ENCODE measurements at regions not wholly inside any gene's neighbourhood (a gene's known extent, or its start where the extent isn't known, plus 50 kb on each side); places are given as distances from the start of the nearest gene placed in this dataset.

DNA sequence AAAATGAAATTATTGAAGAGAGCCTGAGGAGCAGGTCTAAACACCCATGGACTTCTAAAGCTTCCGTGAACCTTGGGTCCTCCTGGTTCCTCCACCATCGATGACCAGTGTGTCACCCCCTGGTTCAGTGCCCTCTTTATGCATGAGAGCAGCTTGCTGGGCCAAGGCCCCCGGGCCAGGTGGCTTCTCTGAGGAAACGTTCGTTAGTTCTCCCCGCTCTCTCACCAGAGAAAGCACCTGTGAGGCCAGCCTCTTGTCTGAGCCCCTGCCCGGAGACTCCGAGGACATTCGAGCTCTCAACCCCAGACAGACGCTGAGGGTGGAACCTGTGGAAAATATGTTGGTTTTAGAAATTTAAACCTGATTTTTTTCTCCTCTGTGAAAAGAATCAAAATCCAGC is 92.4 kb downstream of the GLI2 start:
- no peaks in the 10 kb centered on the region for H3K36me3 ChIP-seq (ENCODE audit: control insufficient read depth, insufficient read depth, low read length)
- DNase-seq (ENCODE audit: low read depth), result no peak
- no peaks in the 10 kb centered on the region for H3K27me3 ChIP-seq (ENCODE audit: control insufficient read depth, insufficient read depth, low read length)
- H3K4me3 ChIP-seq (ENCODE audit: low read depth, low read length), result no peak overlapping the region
- TF ChIP-seq, protein P1, sequence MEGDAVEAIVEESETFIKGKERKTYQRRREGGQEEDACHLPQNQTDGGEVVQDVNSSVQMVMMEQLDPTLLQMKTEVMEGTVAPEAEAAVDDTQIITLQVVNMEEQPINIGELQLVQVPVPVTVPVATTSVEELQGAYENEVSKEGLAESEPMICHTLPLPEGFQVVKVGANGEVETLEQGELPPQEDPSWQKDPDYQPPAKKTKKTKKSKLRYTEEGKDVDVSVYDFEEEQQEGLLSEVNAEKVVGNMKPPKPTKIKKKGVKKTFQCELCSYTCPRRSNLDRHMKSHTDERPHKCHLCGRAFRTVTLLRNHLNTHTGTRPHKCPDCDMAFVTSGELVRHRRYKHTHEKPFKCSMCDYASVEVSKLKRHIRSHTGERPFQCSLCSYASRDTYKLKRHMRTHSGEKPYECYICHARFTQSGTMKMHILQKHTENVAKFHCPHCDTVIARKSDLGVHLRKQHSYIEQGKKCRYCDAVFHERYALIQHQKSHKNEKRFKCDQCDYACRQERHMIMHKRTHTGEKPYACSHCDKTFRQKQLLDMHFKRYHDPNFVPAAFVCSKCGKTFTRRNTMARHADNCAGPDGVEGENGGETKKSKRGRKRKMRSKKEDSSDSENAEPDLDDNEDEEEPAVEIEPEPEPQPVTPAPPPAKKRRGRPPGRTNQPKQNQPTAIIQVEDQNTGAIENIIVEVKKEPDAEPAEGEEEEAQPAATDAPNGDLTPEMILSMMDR (IDR thresholded peaks at IDR 0.05; ENCODE audit: insufficient read depth, low read length, poor library complexity, severe bottlenecking), result no peak

DNA sequence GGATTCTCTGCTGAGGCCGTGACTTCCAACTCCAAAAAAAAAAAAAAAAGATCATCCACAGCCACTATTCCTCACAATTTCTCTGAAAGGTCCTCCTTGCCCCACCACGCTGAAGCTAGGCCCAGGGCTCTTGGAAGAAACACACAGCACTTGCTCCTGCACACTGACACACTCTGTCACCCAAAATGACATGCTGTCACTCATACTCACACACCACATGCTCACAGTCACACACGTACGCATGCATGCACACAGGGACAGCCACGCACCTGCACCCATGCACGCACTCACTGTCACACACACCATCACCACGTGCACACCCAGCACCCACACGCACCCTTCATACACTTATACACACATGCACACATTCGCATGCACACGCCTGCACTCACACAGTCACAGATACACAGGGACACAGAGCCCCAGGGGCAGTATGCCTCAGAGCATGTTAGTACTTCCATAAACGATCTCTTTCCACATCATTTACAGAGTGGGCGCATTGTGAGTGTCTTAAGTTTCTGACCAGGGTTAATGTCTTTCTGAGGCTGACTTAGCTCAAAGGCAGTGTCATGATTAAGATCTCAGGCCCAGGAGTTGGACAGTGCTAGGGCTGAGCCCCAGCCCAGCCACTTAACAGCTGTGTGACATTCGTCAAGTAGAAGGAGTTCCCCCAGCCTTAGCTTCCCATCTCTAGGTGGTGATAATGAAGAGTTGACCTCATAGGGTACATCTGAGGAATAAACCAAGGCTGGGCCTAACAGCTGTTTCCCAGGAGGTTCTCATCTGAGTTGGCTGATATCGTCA is 93.4 kb downstream of the GLI2 start:
- H3K27me3 ChIP-seq (ENCODE audit: control insufficient read depth, insufficient read depth, low read length), result no peaks in the 10 kb centered on the region
- H3K36me3 ChIP-seq (ENCODE audit: control insufficient read depth, insufficient read depth, low read length), result no peaks in the 10 kb centered on the region
- TF ChIP-seq, protein P1 (IDR thresholded peaks at IDR 0.05; ENCODE audit: insufficient read depth, low read length, poor library complexity, severe bottlenecking), result no peak
- H3K4me3 ChIP-seq (ENCODE audit: low read depth, low read length), result no peak overlapping the region
- no peak for DNase-seq (ENCODE audit: low read depth)

DNA sequence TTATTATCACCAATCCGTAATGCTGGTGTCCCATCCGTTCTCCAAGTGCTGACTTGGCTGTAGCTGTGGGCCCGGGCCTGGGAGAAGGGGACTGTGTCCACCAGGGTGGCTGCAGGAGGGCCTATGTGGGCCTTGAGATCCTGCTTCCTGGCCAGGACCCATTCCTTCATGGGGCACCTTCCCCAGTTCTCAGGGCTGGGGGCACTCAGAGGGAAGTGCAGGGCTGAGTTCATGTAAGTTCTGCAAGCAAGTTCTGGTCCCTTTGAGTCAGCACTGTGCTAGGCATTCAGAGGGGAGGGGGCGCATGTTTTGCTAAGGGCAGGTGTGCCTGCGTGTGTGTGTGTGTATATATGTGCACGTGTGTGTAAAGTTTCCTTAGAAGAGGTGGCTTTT is 94.0 kb downstream of the GLI2 start:
- no peak for DNase-seq (ENCODE audit: low read depth)
- Histone ChIP-seq H3K4me3 (ENCODE audit: low read depth, low read length) (no peak overlapping the region), H3K27me3 (ENCODE audit: control insufficient read depth, insufficient read depth, low read length) (no peaks in the 10 kb centered on the region), H3K36me3 (ENCODE audit: control insufficient read depth, insufficient read depth, low read length) (no peaks in the 10 kb centered on the region)
- TF ChIP-seq, protein P1 (IDR thresholded peaks at IDR 0.05; ENCODE audit: insufficient read depth, low read length, poor library complexity, severe bottlenecking), result no peak

DNA sequence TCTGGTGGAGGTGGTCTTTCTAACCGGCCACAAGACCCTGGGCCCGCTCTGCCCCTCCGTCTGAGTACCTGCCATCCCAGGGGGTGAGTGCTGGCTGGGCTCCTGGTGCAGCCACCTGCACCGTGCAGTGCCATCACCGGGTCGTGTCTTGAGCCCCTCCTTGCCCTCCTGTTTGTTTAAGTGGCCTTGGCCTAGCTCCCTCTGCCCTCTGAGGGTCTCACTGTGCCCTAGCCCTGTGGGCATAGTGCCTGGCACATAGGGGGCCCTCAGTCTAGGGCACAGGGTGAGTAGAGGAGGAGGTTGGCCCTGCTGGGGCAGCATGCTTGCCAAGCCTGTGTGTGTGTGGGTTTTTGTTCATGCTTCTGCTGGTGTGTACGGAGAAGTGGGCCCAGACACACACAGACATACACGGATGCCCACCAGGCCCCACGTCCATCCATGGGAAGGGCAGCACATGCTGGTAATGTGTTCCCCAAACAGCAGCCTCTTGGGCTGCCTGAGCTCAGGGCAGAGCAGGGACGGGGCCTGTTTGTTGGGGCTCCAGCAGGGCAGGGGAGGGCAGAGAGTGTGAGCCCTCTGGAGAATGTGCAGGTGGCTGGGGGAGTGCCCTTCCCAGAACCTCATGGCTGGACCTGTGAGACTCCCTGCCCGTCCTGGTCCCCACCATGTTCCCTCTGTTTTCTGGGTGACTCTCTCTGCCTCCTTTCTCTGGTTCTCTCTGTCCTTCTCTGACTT is 94.6 kb downstream of the GLI2 start:
- TF ChIP-seq, protein P1 (IDR thresholded peaks at IDR 0.05; ENCODE audit: insufficient read depth, low read length, poor library complexity, severe bottlenecking), result no peak
- no peak for DNase-seq (ENCODE audit: low read depth)
- Histone ChIP-seq H3K4me3 (ENCODE audit: low read depth, low read length) (no peak overlapping the region), H3K27me3 (ENCODE audit: control insufficient read depth, insufficient read depth, low read length) (no peaks in the 10 kb centered on the region), H3K36me3 (ENCODE audit: control insufficient read depth, insufficient read depth, low read length) (no peaks in the 10 kb centered on the region)

DNA sequence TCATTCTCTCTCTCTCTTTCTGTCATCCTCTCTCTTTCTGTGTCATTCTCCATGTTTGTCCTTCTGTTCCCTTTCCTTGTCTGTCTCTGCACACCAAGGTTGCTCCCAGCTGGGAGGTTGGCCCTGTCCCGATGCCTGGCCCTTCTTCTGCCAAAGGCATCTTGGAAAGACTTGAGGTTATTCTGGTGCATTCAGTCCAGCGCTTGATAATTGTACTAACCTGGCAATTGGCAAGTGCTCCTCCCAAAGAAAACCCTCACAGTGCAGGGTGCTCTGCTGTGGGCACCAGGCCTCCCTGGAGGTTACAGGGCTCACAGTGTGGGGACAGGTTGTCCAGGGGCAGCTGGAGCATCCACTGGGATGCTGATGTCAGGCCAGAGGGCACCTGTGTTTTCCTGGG is 95.4 kb downstream of the GLI2 start:
- DNase-seq (ENCODE audit: low read depth), result no peak
- H3K27me3 ChIP-seq (ENCODE audit: control insufficient read depth, insufficient read depth, low read length), result no peaks in the 10 kb centered on the region
- no peaks in the 10 kb centered on the region for H3K36me3 ChIP-seq (ENCODE audit: control insufficient read depth, insufficient read depth, low read length)
- H3K4me3 ChIP-seq (ENCODE audit: low read depth, low read length), result no peak overlapping the region
- TF ChIP-seq, protein P1 (IDR thresholded peaks at IDR 0.05; ENCODE audit: insufficient read depth, low read length, poor library complexity, severe bottlenecking), result no peak

All from kidney epithelial cell (primary cell).